Endothelial cell of hepatic sinusoid (primary cell): ENCODE measurements at regions not wholly inside any gene's neighbourhood (a gene's known extent, or its start where the extent isn't known, plus 50 kb on each side); places are given as distances from the start of the nearest gene placed in this dataset.

Source experiments
- in situ Hi-C: cut with HindIII; loops from 2 replicates; pipeline ENCODE4 v1.10.0; 2017; ENCODE audit warnings: low sequenced_read_pairs

- in situ Hi-C loops, result no loop called here
These were observed 234.6 kb downstream of the ZEB2 start for GRCh38 chr2:144285324-144285723.

- in situ Hi-C loops, result no loop called here
These were observed 238.4 kb downstream of the ZEB2 start for GRCh38 chr2:144281476-144281875.

GRCh38 chr2:144280009-144280408, 239.9 kb downstream of the ZEB2 start:
- in situ Hi-C loops, result no loop called here

GRCh38 chr2:144279165-144279564, 240.8 kb downstream of the ZEB2 start:
- in situ Hi-C loops, result no loop called here

- in situ Hi-C loops, result no loop called here
These were observed 242.1 kb downstream of the ZEB2 start for GRCh38 chr2:144277622-144278354.

- in situ Hi-C loops, result no loop called here
These were observed 244.6 kb downstream of the ZEB2 start for GRCh38 chr2:144275340-144275739.

- in situ Hi-C loops, result no loop called here
These were observed 245.8 kb downstream of the ZEB2 start for GRCh38 chr2:144274131-144274530.

GRCh38 chr2:144270951-144271350, 249.0 kb downstream of the ZEB2 start:
- in situ Hi-C loops, result no loop called here

GRCh38 chr2:144268036-144268678, 251.8 kb downstream of the ZEB2 start:
- in situ Hi-C loops, result no loop called here

GRCh38 chr2:144267239-144267638, 252.7 kb downstream of the ZEB2 start:
- in situ Hi-C loops, result no loop called here

GRCh38 chr2:144265654-144266053, 254.3 kb downstream of the ZEB2 start:
- in situ Hi-C loops, result no loop called here

- in situ Hi-C loops, result no loop called here
These were observed 258.0 kb downstream of the ZEB2 start for GRCh38 chr2:144261966-144262365.

GRCh38 chr2:144261336-144261735, 258.6 kb downstream of the ZEB2 start:
- in situ Hi-C loops, result no loop called here

- in situ Hi-C loops, result no loop called here
These were observed 260.6 kb downstream of the ZEB2 start for GRCh38 chr2:144259332-144259731.

GRCh38 chr2:144258154-144258553, 261.8 kb downstream of the ZEB2 start:
- in situ Hi-C loops, result no loop called here

GRCh38 chr2:144256996-144257707, 262.8 kb downstream of the ZEB2 start:
- in situ Hi-C loops, result no loop called here

- in situ Hi-C loops, result no loop called here
These were observed 265.3 kb downstream of the ZEB2 start for GRCh38 chr2:144254342-144255235.

- in situ Hi-C loops, result no loop called here
These were observed 266.2 kb downstream of the ZEB2 start for GRCh38 chr2:144253743-144254142.

- in situ Hi-C loops, result no loop called here
These were observed 267.2 kb downstream of the ZEB2 start for GRCh38 chr2:144252694-144253093.

- in situ Hi-C loops, result no loop called here
These were observed 270.8 kb downstream of the ZEB2 start for GRCh38 chr2:144249035-144249637.
